ENCODE measurements at regions not wholly inside any gene's neighbourhood (a gene's known extent, or its start where the extent isn't known, plus 50 kb on each side); places are given as distances from the start of the nearest gene placed in this dataset.

DNA sequence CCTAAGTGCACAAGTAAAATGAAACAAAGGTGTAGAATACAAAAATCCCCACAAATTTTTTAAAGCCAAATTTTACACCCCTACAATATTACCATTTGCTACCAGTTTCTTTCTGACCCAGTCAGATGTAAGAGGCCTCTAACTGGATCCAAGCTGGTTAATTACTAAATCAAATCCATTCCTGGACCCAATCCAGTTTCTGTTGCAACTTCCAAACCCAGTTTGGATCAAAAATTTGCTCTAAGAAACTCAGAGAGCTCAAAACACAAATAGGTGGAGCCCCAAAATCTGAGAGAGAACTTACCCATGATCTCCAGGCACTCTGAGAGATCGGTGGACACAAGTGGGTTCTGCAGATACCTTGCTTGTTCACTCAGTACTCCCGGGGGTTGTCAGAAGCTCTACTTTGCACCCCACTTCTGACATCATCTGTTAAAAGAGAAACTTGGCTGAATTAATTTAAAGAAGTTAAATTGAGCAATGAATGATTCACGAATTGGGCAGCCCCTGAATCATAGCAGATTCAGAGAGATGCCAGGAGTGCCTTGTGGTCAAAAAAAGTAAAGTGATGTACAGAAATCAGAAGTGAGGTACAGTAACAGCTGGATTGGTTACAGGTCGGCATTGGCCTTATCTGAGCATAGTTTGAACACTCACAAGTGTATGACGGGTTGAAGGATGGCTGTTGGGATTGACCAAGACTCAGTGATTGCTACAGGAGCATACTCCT is 448.0 kb downstream of the KCNT2 start:
- H3K4me1 Mint-ChIP-seq (ENCODE audit: low read depth) = peaks cover 11% of the 10 kb centered on the region
- H3K27ac Mint-ChIP-seq = peak overlapping the region; percentile 50; the same call in 1 of the 2 replicates
- no peak overlapping the region; the same call in 1 of the 2 replicates for H3K4me3 Mint-ChIP-seq
- no peaks in the 10 kb centered on the region for H3K9me3 Mint-ChIP-seq
- no peaks in the 10 kb centered on the region for H3K36me3 Mint-ChIP-seq (ENCODE audit: low read depth)
- no peak for TF ChIP-seq CTCF (IDR thresholded peaks at IDR 0.05)
- no peaks in the 10 kb centered on the region for H3K27me3 Mint-ChIP-seq (ENCODE audit: insufficient read depth)
- peak; percentile 70 for DNase-seq

DNA sequence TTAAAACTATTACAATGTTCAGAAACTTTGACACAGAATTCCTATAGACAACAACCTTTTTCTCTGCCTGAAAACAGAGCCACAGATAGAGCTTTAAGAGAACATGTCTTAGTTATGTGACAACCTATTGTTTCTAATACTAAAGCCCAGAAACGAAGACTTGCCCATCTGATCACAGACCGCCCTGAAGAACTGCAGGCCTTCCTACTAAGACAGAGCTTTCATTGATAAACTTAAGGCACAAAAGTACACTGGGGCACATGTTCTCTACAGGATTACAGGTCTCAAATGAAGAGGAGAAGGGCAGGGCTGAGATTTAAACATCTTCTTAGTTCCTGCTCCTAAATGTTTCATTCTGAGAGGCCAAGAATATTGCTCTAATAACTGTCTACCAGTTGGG is 452.7 kb downstream of the KCNT2 start:
- Mint-ChIP-seq H3K4me1 (ENCODE audit: low read depth) (peaks cover 8% of the 10 kb centered on the region), H3K27me3 (ENCODE audit: insufficient read depth) (no peaks in the 10 kb centered on the region), H3K4me3 (no peak overlapping the region), H3K36me3 (ENCODE audit: low read depth) (no peaks in the 10 kb centered on the region), H3K27ac (no peak overlapping the region), H3K9me3 (no peaks in the 10 kb centered on the region)
- TF ChIP-seq CTCF (IDR thresholded peaks at IDR 0.05) = no peak
- DNase-seq = no peak

DNA sequence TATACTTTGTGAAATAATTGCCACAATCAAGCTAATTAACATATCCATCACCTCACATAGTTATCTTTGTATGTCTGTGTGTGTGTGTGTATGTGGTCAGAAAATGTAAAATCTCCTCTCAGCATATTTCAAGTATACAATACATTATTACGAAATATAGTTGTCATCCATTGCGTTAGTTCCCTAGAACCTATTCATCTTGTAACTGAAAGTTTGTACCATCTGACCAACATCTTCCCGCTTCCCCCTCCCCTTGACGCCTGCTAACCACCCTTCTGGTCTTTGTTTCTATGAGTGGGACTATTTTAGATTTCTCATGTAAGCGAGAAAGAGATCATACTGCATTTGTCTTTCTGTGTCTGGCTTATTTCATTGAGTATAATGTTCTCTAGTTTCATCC is 455.3 kb downstream of the KCNT2 start:
- no peak for TF ChIP-seq CTCF (IDR thresholded peaks at IDR 0.05)
- no peaks in the 10 kb centered on the region for H3K4me1 Mint-ChIP-seq (ENCODE audit: low read depth)
- H3K27ac Mint-ChIP-seq = no peak overlapping the region
- H3K36me3 Mint-ChIP-seq (ENCODE audit: low read depth) = no peaks in the 10 kb centered on the region
- no peak for DNase-seq
- no peaks in the 10 kb centered on the region for H3K9me3 Mint-ChIP-seq
- no peaks in the 10 kb centered on the region for H3K27me3 Mint-ChIP-seq (ENCODE audit: insufficient read depth)
- no peak overlapping the region for H3K4me3 Mint-ChIP-seq

- H3K27me3 Mint-ChIP-seq (ENCODE audit: insufficient read depth) = no peaks in the 10 kb centered on the region
- peaks cover 4% of the 10 kb centered on the region; the same call in 1 of the 2 replicates for H3K4me1 Mint-ChIP-seq (ENCODE audit: low read depth)
- TF ChIP-seq CTCF (IDR thresholded peaks at IDR 0.05) = no peak
- H3K9me3 Mint-ChIP-seq = no peaks in the 10 kb centered on the region
- H3K36me3 Mint-ChIP-seq (ENCODE audit: low read depth) = no peaks in the 10 kb centered on the region
- H3K4me3 Mint-ChIP-seq = no peak overlapping the region
- no peak for DNase-seq
- H3K27ac Mint-ChIP-seq = no peak overlapping the region
Measured at GRCh38 chr1:196152086-196152485, 456.2 kb downstream of the KCNT2 start.

GRCh38 chr1:196148367-196148970 is 459.8 kb downstream of the KCNT2 start:
- Mint-ChIP-seq H3K4me1 (ENCODE audit: low read depth) (peaks cover 7% of the 10 kb centered on the region; the same call in 1 of the 2 replicates), H3K4me3 (no peak overlapping the region), H3K9me3 (no peaks in the 10 kb centered on the region), H3K36me3 (ENCODE audit: low read depth) (no peaks in the 10 kb centered on the region), H3K27ac (no peak overlapping the region), H3K27me3 (ENCODE audit: insufficient read depth) (no peaks in the 10 kb centered on the region)
- DNase-seq = peak; percentile 47
- TF ChIP-seq CTCF (IDR thresholded peaks at IDR 0.05) = peak; percentile 87
